Activated CD8-positive, alpha-beta T cell treated with anti-CD3 and anti-CD28 coated beads for 36 hours (primary cell): ENCODE measurements at regions not wholly inside any gene's neighbourhood (a gene's known extent, or its start where the extent isn't known, plus 50 kb on each side); places are given as distances from the start of the nearest gene placed in this dataset.

Source experiments
- ATAC-seq: fragments of 200-7000 bp; cut with Tn5 transposase; one replicate; pipeline ENCODE4 v1.10.0; 2021; ENCODE audit warnings: mild to moderate bottlenecking, moderate library complexity
- CTCF ChIA-PET: fragments of 350-600 bp; sonication (Branson Sonifier 250); formaldehyde crosslinking; loops from one replicate; lab custom pipeline; 2021; ENCODE audit warnings: antibody characterized with exemption; lab: Charles Lee
- POLR2A ChIA-PET: fragments of 350-600 bp; sonication (Branson Sonifier 250); formaldehyde crosslinking; loops from one replicate; lab custom pipeline; 2021; ENCODE audit warnings: antibody characterized with exemption; lab: Charles Lee
- DNase-seq: peaks from one replicate; pipeline ENCODE4 v3.0.0-alpha.2; 2020
- H3K27ac Mint-ChIP-seq: one replicate; pipeline ENCODE4 v1.8.0; 2021; ENCODE audit warnings: mild to moderate bottlenecking, mixed read lengths
- H3K27me3 Mint-ChIP-seq: one replicate; pipeline ENCODE4 v1.8.0; 2021; ENCODE audit warnings: mixed read lengths
- H3K36me3 Mint-ChIP-seq: one replicate; pipeline ENCODE4 v1.8.0; 2021; ENCODE audit warnings: low read depth, mixed read lengths
- H3K4me1 Mint-ChIP-seq: one replicate; pipeline ENCODE4 v1.8.0; 2021; ENCODE audit warnings: low read depth, mixed read lengths
- H3K4me3 Mint-ChIP-seq: one replicate; pipeline ENCODE4 v1.8.0; 2021; ENCODE audit warnings: mild to moderate bottlenecking, moderate library complexity, mixed read lengths
- H3K9me3 Mint-ChIP-seq: one replicate; pipeline ENCODE4 v1.8.0; 2021; ENCODE audit warnings: mixed read lengths
- intact Hi-C: fragments of 100-400 bp; cut with micrococcal nuclease; formaldehyde crosslinking; loops from one replicate; pipeline ENCODE4 v1.10.0; 2022
- TF ChIP-seq, protein P1 (sequence below): fragments of 200-600 bp; IDR thresholded peaks from one replicate; pipeline ENCODE4 v1.8.0; 2022; ENCODE audit warnings: antibody characterized with exemption, mild to moderate bottlenecking

- no peak overlapping the region for H3K4me3 Mint-ChIP-seq
Measured at GRCh38 chr12:40431169-40431568, 206.4 kb downstream of the LRRK2 start.

DNA sequence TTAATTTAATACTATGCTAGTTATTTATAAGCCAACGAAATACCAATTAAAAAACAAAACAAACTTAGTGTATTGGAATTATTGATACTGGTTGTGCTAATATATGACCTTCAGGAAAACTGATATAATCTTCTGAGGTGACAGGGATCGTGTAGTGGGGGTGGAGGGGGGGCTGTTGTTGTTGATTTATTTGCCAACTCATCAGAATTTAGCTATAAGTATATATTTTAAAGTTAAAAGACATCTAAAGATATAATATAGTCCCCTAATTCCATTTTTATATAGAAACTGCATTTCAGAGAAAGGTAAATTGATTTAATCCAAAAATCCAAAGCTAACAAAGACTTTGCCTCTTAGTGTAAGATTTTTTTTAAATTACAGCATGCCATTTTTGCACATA, 210.5 kb downstream of the LRRK2 start:
- ATAC-seq: no peak

More at GRCh38 chr12:40431169-40431568, 206.4 kb downstream of the LRRK2 start:
- no peak for ATAC-seq
- CTCF ChIA-PET: no interaction called here
- Mint-ChIP-seq H3K27ac (no peak overlapping the region), H3K36me3 (no peaks in the 10 kb centered on the region), H3K27me3 (no peaks in the 10 kb centered on the region), H3K9me3 (no peaks in the 10 kb centered on the region), H3K4me1 (no peaks in the 10 kb centered on the region)
- DNase-seq: no peak
- intact Hi-C loops: no loop called here
- TF ChIP-seq, protein P1, sequence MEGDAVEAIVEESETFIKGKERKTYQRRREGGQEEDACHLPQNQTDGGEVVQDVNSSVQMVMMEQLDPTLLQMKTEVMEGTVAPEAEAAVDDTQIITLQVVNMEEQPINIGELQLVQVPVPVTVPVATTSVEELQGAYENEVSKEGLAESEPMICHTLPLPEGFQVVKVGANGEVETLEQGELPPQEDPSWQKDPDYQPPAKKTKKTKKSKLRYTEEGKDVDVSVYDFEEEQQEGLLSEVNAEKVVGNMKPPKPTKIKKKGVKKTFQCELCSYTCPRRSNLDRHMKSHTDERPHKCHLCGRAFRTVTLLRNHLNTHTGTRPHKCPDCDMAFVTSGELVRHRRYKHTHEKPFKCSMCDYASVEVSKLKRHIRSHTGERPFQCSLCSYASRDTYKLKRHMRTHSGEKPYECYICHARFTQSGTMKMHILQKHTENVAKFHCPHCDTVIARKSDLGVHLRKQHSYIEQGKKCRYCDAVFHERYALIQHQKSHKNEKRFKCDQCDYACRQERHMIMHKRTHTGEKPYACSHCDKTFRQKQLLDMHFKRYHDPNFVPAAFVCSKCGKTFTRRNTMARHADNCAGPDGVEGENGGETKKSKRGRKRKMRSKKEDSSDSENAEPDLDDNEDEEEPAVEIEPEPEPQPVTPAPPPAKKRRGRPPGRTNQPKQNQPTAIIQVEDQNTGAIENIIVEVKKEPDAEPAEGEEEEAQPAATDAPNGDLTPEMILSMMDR: no peak
- POLR2A ChIA-PET: no interaction called here

DNA sequence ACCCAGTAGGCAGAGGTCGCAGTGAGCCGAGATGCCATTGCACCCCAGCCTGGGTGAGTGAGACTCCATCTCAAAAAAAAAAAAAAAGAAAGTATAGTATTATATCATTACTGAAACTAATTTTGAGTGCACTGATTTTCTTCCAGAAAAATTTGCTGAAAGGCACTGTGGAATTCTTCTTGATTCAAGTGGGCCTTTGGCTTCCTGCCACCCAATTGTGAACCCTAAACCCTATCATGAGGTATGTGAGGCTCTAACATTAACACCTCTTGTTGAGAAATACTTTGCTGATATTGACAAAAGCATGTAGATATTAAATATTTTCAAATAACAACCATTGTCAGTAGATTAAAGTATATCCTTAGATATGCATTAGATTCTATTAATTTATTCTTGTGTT, 211.2 kb downstream of the LRRK2 start:
- H3K27ac Mint-ChIP-seq: no peak overlapping the region
- ChIA-PET CTCF (no interaction called here), POLR2A (no interaction called here)
- H3K36me3 Mint-ChIP-seq: no peaks in the 10 kb centered on the region
- TF ChIP-seq, protein P1: no peak
- H3K27me3 Mint-ChIP-seq: no peaks in the 10 kb centered on the region
- intact Hi-C loops: no loop called here
- ATAC-seq: no peak
- no peak for DNase-seq
- H3K4me1 Mint-ChIP-seq: no peaks in the 10 kb centered on the region
- H3K9me3 Mint-ChIP-seq: no peaks in the 10 kb centered on the region
- no peak overlapping the region for H3K4me3 Mint-ChIP-seq

More for the DNA sequence above, 210.5 kb downstream of the LRRK2 start:
- intact Hi-C loops: no loop called here
- Mint-ChIP-seq H3K4me3 (no peak overlapping the region), H3K27ac (no peak overlapping the region), H3K4me1 (no peaks in the 10 kb centered on the region), H3K36me3 (no peaks in the 10 kb centered on the region), H3K27me3 (no peaks in the 10 kb centered on the region), H3K9me3 (no peaks in the 10 kb centered on the region)
- ChIA-PET POLR2A (interaction anchor here (0.6 kb wide), 1 partner anchor 12 kb away, joined by 3 read pairs; no protein-coding TSS in a partner anchor), CTCF (no interaction called here)
- DNase-seq: no peak
- TF ChIP-seq, protein P1: no peak

DNA sequence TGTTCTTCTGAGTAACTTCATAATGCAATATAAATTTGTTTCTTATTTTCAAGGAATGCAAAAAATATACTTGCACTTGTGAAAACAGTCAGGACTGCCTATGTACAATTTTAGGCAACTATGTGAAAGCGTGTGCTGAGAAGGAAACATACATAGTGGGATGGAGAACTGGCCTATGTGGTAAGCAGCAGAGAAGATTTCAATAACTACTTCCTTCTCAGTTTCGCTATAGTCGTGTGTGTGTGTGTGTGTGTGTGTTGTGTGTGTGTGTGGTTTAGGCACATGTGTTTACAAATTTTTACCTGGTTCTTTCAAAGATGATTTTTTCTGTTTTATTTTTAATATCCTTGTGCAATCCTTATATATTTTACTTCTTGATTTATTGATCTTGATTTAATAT, 211.8 kb downstream of the LRRK2 start:
- intact Hi-C loops: no loop called here
- no peaks in the 10 kb centered on the region for H3K4me1 Mint-ChIP-seq
- no peak overlapping the region for H3K27ac Mint-ChIP-seq
- no peaks in the 10 kb centered on the region for H3K36me3 Mint-ChIP-seq
- DNase-seq (no peak), ATAC-seq (no peak)
- TF ChIP-seq, protein P1: no peak
- ChIA-PET POLR2A (no interaction called here), CTCF (no interaction called here)
- H3K27me3 Mint-ChIP-seq: no peaks in the 10 kb centered on the region
- H3K4me3 Mint-ChIP-seq: no peak overlapping the region
- no peaks in the 10 kb centered on the region for H3K9me3 Mint-ChIP-seq

DNA sequence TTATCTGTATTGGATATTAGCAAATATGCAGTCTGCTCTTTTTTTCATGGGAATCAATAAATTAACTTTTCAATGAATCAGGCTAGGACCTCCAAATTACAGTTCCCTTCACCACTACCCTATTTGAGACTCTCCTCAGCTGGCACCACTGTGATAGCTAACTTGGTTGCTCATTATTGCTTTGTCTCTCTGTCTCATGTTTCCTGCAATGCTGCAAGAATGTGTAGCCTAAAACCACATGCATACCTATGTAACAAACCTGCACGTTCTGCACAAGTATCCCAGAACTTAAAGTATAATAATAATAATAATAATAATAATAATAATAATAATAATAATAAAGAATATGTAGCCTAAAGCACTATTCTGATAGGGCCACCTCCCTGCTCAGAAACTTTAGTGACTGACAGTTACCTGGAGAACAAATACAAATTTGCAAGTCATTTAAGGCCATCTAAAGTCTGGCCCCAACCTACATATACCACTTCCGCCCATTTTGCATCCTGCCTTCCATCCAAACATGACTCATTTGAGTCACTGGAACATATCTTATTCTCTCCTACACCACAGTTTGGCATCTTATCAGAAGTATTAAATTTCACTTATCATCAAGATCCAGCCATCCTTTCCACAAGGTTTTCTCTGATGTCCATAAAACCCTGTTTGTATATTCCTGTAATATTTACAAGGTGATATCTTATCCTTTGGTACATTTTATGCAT, 215.1 kb downstream of the LRRK2 start:
- ATAC-seq: no peak
- Mint-ChIP-seq H3K36me3 (no peaks in the 10 kb centered on the region), H3K4me3 (no peak overlapping the region), H3K4me1 (no peaks in the 10 kb centered on the region), H3K27ac (no peak overlapping the region), H3K27me3 (no peaks in the 10 kb centered on the region), H3K9me3 (no peaks in the 10 kb centered on the region)
- intact Hi-C loops: no loop called here
- DNase-seq: no peak
- CTCF ChIA-PET: no interaction called here
- TF ChIP-seq, protein P1: no peak
- POLR2A ChIA-PET: no interaction called here
